H7 (cell line): ENCODE measurements at regions not wholly inside any gene's neighbourhood (a gene's known extent, or its start where the extent isn't known, plus 50 kb on each side); places are given as distances from the start of the nearest gene placed in this dataset.

Experiments used
- DNase-seq: peaks from one replicate; pipeline ENCODE4 v3.0.0; 2012
- H3K27me3 ChIP-seq: 2 replicates; pipeline ENCODE4 v1.6.0; 2011; ENCODE audit warnings: mild to moderate bottlenecking, low read length; ENCODE audit not compliant: control insufficient read depth, insufficient read depth
- H3K36me3 ChIP-seq: replicated peaks from 2 replicates; pipeline ENCODE4 v1.5.1; 2011; ENCODE audit warnings: low read length; ENCODE audit not compliant: control insufficient read depth, insufficient read depth
- H3K4me3 ChIP-seq: 2 replicates; pipeline ENCODE4 v1.5.1; 2011; ENCODE audit warnings: low read depth, mild to moderate bottlenecking, control low read depth, low read length, moderate library complexity; ENCODE audit not compliant: insufficient read depth

GRCh38 chr11:11038782-11039181 lies 180.9 kb upstream of the ZBED5 start:
- no peaks in the 10 kb centered on the region for H3K27me3 ChIP-seq
- DNase-seq, result no peak

GRCh38 chr11:11038352-11038751 lies 180.5 kb upstream of the ZBED5 start:
- no peaks in the 10 kb centered on the region for H3K36me3 ChIP-seq
- no peak overlapping the region for H3K4me3 ChIP-seq
- DNase-seq, result no peak
- no peaks in the 10 kb centered on the region for H3K27me3 ChIP-seq

More at GRCh38 chr11:11038782-11039181, 180.9 kb upstream of the ZBED5 start:
- Histone ChIP-seq H3K36me3 (no peaks in the 10 kb centered on the region), H3K4me3 (no peak overlapping the region)

GRCh38 chr11:11036848-11037732 lies 179.2 kb upstream of the ZBED5 start:
- Histone ChIP-seq H3K4me3 (no peak overlapping the region), H3K27me3 (no peaks in the 10 kb centered on the region), H3K36me3 (no peaks in the 10 kb centered on the region)
- peak; percentile 80 for DNase-seq

- H3K4me3 ChIP-seq, result no peak overlapping the region
- no peaks in the 10 kb centered on the region for H3K27me3 ChIP-seq
- H3K36me3 ChIP-seq, result no peaks in the 10 kb centered on the region
- no peak for DNase-seq
Observed at GRCh38 chr11:11036185-11036847, 178.5 kb upstream of the ZBED5 start.

GRCh38 chr11:11035331-11035730 lies 177.5 kb upstream of the ZBED5 start:
- no peaks in the 10 kb centered on the region for H3K36me3 ChIP-seq
- no peak for DNase-seq
- H3K4me3 ChIP-seq, result no peak overlapping the region
- H3K27me3 ChIP-seq, result no peaks in the 10 kb centered on the region

GRCh38 chr11:11034476-11034875 lies 176.6 kb upstream of the ZBED5 start:
- DNase-seq, result no peak
- no peaks in the 10 kb centered on the region for H3K27me3 ChIP-seq
- H3K4me3 ChIP-seq, result no peak overlapping the region
- no peaks in the 10 kb centered on the region for H3K36me3 ChIP-seq

GRCh38 chr11:11032066-11032465 lies 174.2 kb upstream of the ZBED5 start:
- no peaks in the 10 kb centered on the region for H3K27me3 ChIP-seq
- H3K36me3 ChIP-seq, result no peaks in the 10 kb centered on the region
- no peak overlapping the region for H3K4me3 ChIP-seq
- DNase-seq, result no peak

GRCh38 chr11:11029027-11029426 lies 171.2 kb upstream of the ZBED5 start:
- DNase-seq, result no peak
- H3K27me3 ChIP-seq, result no peaks in the 10 kb centered on the region
- H3K36me3 ChIP-seq, result no peaks in the 10 kb centered on the region
- H3K4me3 ChIP-seq, result no peak overlapping the region

- H3K36me3 ChIP-seq, result no peaks in the 10 kb centered on the region
- H3K4me3 ChIP-seq, result no peak overlapping the region
- DNase-seq, result peak; percentile 68
- H3K27me3 ChIP-seq, result no peaks in the 10 kb centered on the region
Observed at GRCh38 chr11:11028017-11028692, 170.3 kb upstream of the ZBED5 start.

- H3K4me3 ChIP-seq, result no peak overlapping the region
- no peak for DNase-seq
Observed at GRCh38 chr11:11027288-11027687, 169.4 kb upstream of the ZBED5 start.

GRCh38 chr11:11025087-11025486 lies 167.2 kb upstream of the ZBED5 start:
- Histone ChIP-seq H3K4me3 (no peak overlapping the region), H3K36me3 (no peaks in the 10 kb centered on the region), H3K27me3 (no peaks in the 10 kb centered on the region)
- no peak for DNase-seq

More at GRCh38 chr11:11027288-11027687, 169.4 kb upstream of the ZBED5 start:
- Histone ChIP-seq H3K36me3 (no peaks in the 10 kb centered on the region), H3K27me3 (no peaks in the 10 kb centered on the region)

- Histone ChIP-seq H3K36me3 (no peaks in the 10 kb centered on the region), H3K4me3 (no peak overlapping the region), H3K27me3 (no peaks in the 10 kb centered on the region)
- DNase-seq, result no peak
Observed at GRCh38 chr11:11022125-11022730, 164.4 kb upstream of the ZBED5 start.

- DNase-seq, result no peak
- Histone ChIP-seq H3K27me3 (no peaks in the 10 kb centered on the region), H3K36me3 (no peaks in the 10 kb centered on the region), H3K4me3 (no peak overlapping the region)
Observed at GRCh38 chr11:11021563-11021962, 163.7 kb upstream of the ZBED5 start.

GRCh38 chr11:11020747-11021149 lies 162.9 kb upstream of the ZBED5 start:
- Histone ChIP-seq H3K27me3 (no peaks in the 10 kb centered on the region), H3K36me3 (no peaks in the 10 kb centered on the region), H3K4me3 (no peak overlapping the region)
- no peak for DNase-seq
